ENCODE measurements at regions not wholly inside any gene's neighbourhood (a gene's known extent, or its start where the extent isn't known, plus 50 kb on each side); places are given as distances from the start of the nearest gene placed in this dataset.

GRCh38 chr6:81561071-81561564 lies 191.4 kb downstream of the TENT5A start:
- Histone ChIP-seq H3K36me3 (ENCODE audit: insufficient read depth, low read length) (no peaks in the 10 kb centered on the region), H3K9ac (ENCODE audit: low read length) (no peak overlapping the region), H3K4me3 (ENCODE audit: low read length) (no peak overlapping the region), H3K9me3 (ENCODE audit: low read length) (no peaks in the 10 kb centered on the region), H3K79me2 (replicated peaks; ENCODE audit: insufficient read depth, low read length) (no peaks in the 10 kb centered on the region), H4K20me1 (ENCODE audit: insufficient read depth) (no peaks in the 10 kb centered on the region), H3F3A (ENCODE audit: insufficient read depth, low read length, poor library complexity, severe bottlenecking) (no peaks in the 10 kb centered on the region), H3K9me2 (ENCODE audit: insufficient read depth, low read length) (no peaks in the 10 kb centered on the region), H3K27ac (ENCODE audit: low read length) (no peak overlapping the region), H3K4me2 (ENCODE audit: low read length) (no peak overlapping the region), H3K27me3 (ENCODE audit: insufficient read depth, low read depth, low read length) (no peaks in the 10 kb centered on the region), H2AFZ (ENCODE audit: low read depth, low read length) (no peak overlapping the region)
- TF ChIP-seq REST (IDR thresholded peaks at IDR 0.05; ENCODE audit: borderline replicate concordance): no peak
- TF ChIP-seq SMC3 (conservative IDR thresholded peaks at IDR 0.05; ENCODE audit: poor library complexity): no peak
- no peak for TF ChIP-seq TAF1 (IDR thresholded peaks at IDR 0.05; ENCODE audit: low read depth)

GRCh38 chr6:81557811-81558210 lies 194.7 kb downstream of the TENT5A start:
- H3K79me2 ChIP-seq (replicated peaks; ENCODE audit: insufficient read depth, low read length): no peaks in the 10 kb centered on the region
- no peaks in the 10 kb centered on the region for H3K9me3 ChIP-seq (ENCODE audit: low read length)
- H4K20me1 ChIP-seq (ENCODE audit: insufficient read depth): no peaks in the 10 kb centered on the region
- H3K9ac ChIP-seq (ENCODE audit: low read length): no peak overlapping the region
- H3K27me3 ChIP-seq (ENCODE audit: insufficient read depth, low read depth, low read length): no peaks in the 10 kb centered on the region
- no peaks in the 10 kb centered on the region for H3F3A ChIP-seq (ENCODE audit: insufficient read depth, low read length, poor library complexity, severe bottlenecking)
- no peak overlapping the region for H3K4me3 ChIP-seq (ENCODE audit: low read length)
- no peak overlapping the region for H3K27ac ChIP-seq (ENCODE audit: low read length)
- H2AFZ ChIP-seq (ENCODE audit: low read depth, low read length): no peak overlapping the region
- no peaks in the 10 kb centered on the region for H3K9me2 ChIP-seq (ENCODE audit: insufficient read depth, low read length)
- no peak overlapping the region for H3K4me2 ChIP-seq (ENCODE audit: low read length)
- TF ChIP-seq REST (IDR thresholded peaks at IDR 0.05; ENCODE audit: borderline replicate concordance): no peak
- TF ChIP-seq RAD21 (conservative IDR thresholded peaks at IDR 0.05): no peak
- TF ChIP-seq EZH2 (IDR thresholded peaks at IDR 0.05; ENCODE audit: borderline replicate concordance, insufficient read depth, low read length, poor library complexity, severe bottlenecking): no peak
- TF ChIP-seq EP300 (conservative IDR thresholded peaks at IDR 0.05; ENCODE audit: poor library complexity, severe bottlenecking): no peak
- TF ChIP-seq POLR2AphosphoS5 (IDR thresholded peaks at IDR 0.05): no peak
- no peaks in the 10 kb centered on the region for H3K36me3 ChIP-seq (ENCODE audit: insufficient read depth, low read length)

- Histone ChIP-seq H3K27me3 (ENCODE audit: insufficient read depth, low read depth, low read length) (no peaks in the 10 kb centered on the region), H3K27ac (ENCODE audit: low read length) (no peak overlapping the region), H3K9ac (ENCODE audit: low read length) (no peak overlapping the region), H3K36me3 (ENCODE audit: insufficient read depth, low read length) (no peaks in the 10 kb centered on the region), H4K20me1 (ENCODE audit: insufficient read depth) (no peaks in the 10 kb centered on the region), H3F3A (ENCODE audit: insufficient read depth, low read length, poor library complexity, severe bottlenecking) (no peaks in the 10 kb centered on the region), H3K9me2 (ENCODE audit: insufficient read depth, low read length) (no peaks in the 10 kb centered on the region), H2AFZ (ENCODE audit: low read depth, low read length) (no peak overlapping the region), H3K4me2 (ENCODE audit: low read length) (no peak overlapping the region), H3K79me2 (replicated peaks; ENCODE audit: insufficient read depth, low read length) (no peaks in the 10 kb centered on the region), H3K9me3 (ENCODE audit: low read length) (no peaks in the 10 kb centered on the region), H3K4me3 (ENCODE audit: low read length) (no peak overlapping the region)
- TF ChIP-seq TAF1 (IDR thresholded peaks at IDR 0.05; ENCODE audit: low read depth): no peak
- TF ChIP-seq RAD21 (conservative IDR thresholded peaks at IDR 0.05): no peak
- no peak for TF ChIP-seq REST (IDR thresholded peaks at IDR 0.05; ENCODE audit: borderline replicate concordance)
These were observed 195.9 kb downstream of the TENT5A start for GRCh38 chr6:81556551-81556950.
